ENCODE measurements at regions not wholly inside any gene's neighbourhood (a gene's known extent, or its start where the extent isn't known, plus 50 kb on each side); places are given as distances from the start of the nearest gene placed in this dataset.

DNA sequence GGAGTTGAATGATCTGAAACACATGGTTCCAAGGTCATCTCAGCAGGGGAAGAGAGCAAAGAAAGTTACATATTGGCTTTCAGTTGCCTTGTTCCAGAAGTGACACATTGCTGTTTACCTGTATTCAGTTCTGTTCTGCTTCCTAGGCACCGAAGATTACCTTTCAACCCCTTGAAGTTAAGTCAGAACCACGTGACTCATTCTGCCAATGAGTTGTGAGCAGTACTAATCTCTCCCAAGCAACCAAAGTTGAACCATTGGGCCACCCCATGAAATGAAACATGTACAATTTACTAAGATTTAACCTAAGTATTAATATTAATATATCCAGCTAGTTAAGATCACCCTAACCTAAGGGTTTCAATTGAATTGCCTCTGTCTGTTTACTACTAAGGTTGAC, 439.2 kb upstream of the MAF start:
- H3K9me3 ChIP-seq (ENCODE audit: insufficient read depth, low read length) = no peaks in the 10 kb centered on the region
- no peak for TF ChIP-seq CTCF (IDR thresholded peaks at IDR 0.05; ENCODE audit: insufficient read depth, low read length, poor library complexity, severe bottlenecking)
- no peak for TF ChIP-seq EZH2phosphoT487 (conservative IDR thresholded peaks at IDR 0.05; ENCODE audit: low read length)
- no peaks in the 10 kb centered on the region for H3K79me2 ChIP-seq (ENCODE audit: insufficient read depth, low read length)
- H4K20me1 ChIP-seq (ENCODE audit: low read depth, low read length) = no peaks in the 10 kb centered on the region
- H2AFZ ChIP-seq (ENCODE audit: low read depth, low read length, severe bottlenecking) = no peak overlapping the region
- no peaks in the 10 kb centered on the region for H3K27me3 ChIP-seq (ENCODE audit: low read length)
- H3K4me3 ChIP-seq (ENCODE audit: insufficient read depth, low read length, poor library complexity, severe bottlenecking) = no peak overlapping the region
- H3K27ac ChIP-seq (ENCODE audit: low read depth, low read length) = no peak overlapping the region
- no peak overlapping the region for H3K9ac ChIP-seq (ENCODE audit: low read length)
- no peak overlapping the region for H3K4me2 ChIP-seq (ENCODE audit: low read depth, low read length, poor library complexity, severe bottlenecking)
- no peaks in the 10 kb centered on the region for H3F3A ChIP-seq (ENCODE audit: insufficient read depth)
- H3K36me3 ChIP-seq (ENCODE audit: low read length) = no peaks in the 10 kb centered on the region
- H3K9me2 ChIP-seq (replicated peaks; ENCODE audit: insufficient read depth, low read length) = no peaks in the 10 kb centered on the region

- Histone ChIP-seq H3K9ac (ENCODE audit: low read length) (no peak overlapping the region), H3K4me3 (ENCODE audit: insufficient read depth, low read length, poor library complexity, severe bottlenecking) (no peak overlapping the region), H3K4me2 (ENCODE audit: low read depth, low read length, poor library complexity, severe bottlenecking) (no peak overlapping the region), H3K36me3 (ENCODE audit: low read length) (no peaks in the 10 kb centered on the region), H3F3A (ENCODE audit: insufficient read depth) (no peaks in the 10 kb centered on the region), H4K20me1 (ENCODE audit: low read depth, low read length) (no peaks in the 10 kb centered on the region), H3K9me3 (ENCODE audit: insufficient read depth, low read length) (no peaks in the 10 kb centered on the region), H3K9me2 (replicated peaks; ENCODE audit: insufficient read depth, low read length) (no peaks in the 10 kb centered on the region), H3K27me3 (ENCODE audit: low read length) (no peaks in the 10 kb centered on the region), H3K79me2 (ENCODE audit: insufficient read depth, low read length) (no peaks in the 10 kb centered on the region), H3K27ac (ENCODE audit: low read depth, low read length) (no peak overlapping the region), H2AFZ (ENCODE audit: low read depth, low read length, severe bottlenecking) (no peak overlapping the region)
- TF ChIP-seq EZH2phosphoT487 (conservative IDR thresholded peaks at IDR 0.05; ENCODE audit: low read length) (no peak), CTCF (IDR thresholded peaks at IDR 0.05; ENCODE audit: insufficient read depth, low read length, poor library complexity, severe bottlenecking) (no peak)
Measured at GRCh38 chr16:80038566-80038965, 438.0 kb upstream of the MAF start.

DNA sequence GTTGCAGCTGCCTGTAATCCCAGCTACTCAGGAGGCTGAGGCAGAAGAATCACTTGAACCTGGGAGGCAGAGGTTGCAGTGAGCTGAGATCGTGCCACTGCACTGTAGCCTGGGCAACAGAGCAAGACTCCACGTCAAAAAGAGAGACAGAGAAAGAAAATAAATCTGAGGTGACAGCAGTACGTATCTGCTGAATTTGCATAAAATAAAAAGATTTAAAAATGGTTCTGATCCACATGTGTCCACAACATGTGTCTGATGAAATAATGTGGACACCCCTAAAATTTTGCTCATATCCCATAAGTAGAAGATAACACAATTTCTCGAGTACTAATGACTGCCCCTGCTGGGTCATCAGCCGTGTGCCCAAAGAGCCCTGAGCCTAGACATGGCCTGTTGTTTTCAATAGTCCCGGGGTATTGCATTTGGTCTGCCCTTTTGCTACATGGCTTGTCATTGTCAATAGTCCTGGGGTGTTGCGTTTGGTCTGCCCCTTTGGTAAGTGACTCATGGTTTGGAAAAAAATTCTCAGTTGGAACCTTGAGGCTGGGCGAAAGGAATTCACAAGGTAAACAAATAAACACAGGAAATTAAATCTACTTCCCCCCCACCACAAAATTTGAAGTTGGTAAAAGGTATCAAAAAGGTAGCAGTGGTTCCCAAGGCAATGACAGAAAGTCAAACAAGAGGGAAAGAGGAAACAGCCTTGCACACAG, 434.6 kb upstream of the MAF start:
- TF ChIP-seq EZH2phosphoT487 (conservative IDR thresholded peaks at IDR 0.05; ENCODE audit: low read length) = no peak
- no peak overlapping the region for H3K4me3 ChIP-seq (ENCODE audit: insufficient read depth, low read length, poor library complexity, severe bottlenecking)
- no peaks in the 10 kb centered on the region for H3K9me2 ChIP-seq (replicated peaks; ENCODE audit: insufficient read depth, low read length)
- H3K9ac ChIP-seq (ENCODE audit: low read length) = no peak overlapping the region
- H3K27ac ChIP-seq (ENCODE audit: low read depth, low read length) = no peak overlapping the region
- no peaks in the 10 kb centered on the region for H3F3A ChIP-seq (ENCODE audit: insufficient read depth)
- H2AFZ ChIP-seq (ENCODE audit: low read depth, low read length, severe bottlenecking) = no peak overlapping the region
- H4K20me1 ChIP-seq (ENCODE audit: low read depth, low read length) = no peaks in the 10 kb centered on the region
- H3K79me2 ChIP-seq (ENCODE audit: insufficient read depth, low read length) = no peaks in the 10 kb centered on the region
- no peaks in the 10 kb centered on the region for H3K27me3 ChIP-seq (ENCODE audit: low read length)
- no peak overlapping the region for H3K4me2 ChIP-seq (ENCODE audit: low read depth, low read length, poor library complexity, severe bottlenecking)
- H3K36me3 ChIP-seq (ENCODE audit: low read length) = no peaks in the 10 kb centered on the region
- no peaks in the 10 kb centered on the region for H3K9me3 ChIP-seq (ENCODE audit: insufficient read depth, low read length)

DNA sequence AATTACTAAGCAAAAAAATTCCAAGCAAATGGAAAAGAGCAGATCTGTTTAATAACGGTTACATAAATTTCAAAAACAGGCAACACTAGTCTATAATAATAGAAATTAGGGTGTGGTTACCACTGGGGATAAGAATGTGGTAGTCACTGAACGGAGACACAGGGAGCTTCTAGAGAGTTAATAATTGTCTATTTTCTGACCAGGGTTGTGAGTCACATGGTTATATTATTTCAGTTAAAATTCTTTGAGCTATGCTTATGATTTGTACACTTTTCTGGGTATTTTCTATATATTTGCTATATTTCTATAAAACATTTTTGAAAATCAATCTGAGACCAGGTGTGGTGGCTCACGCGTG, 433.9 kb upstream of the MAF start:
- Histone ChIP-seq H4K20me1 (ENCODE audit: low read depth, low read length) (no peaks in the 10 kb centered on the region), H3K4me2 (ENCODE audit: low read depth, low read length, poor library complexity, severe bottlenecking) (no peak overlapping the region), H3K9ac (ENCODE audit: low read length) (no peak overlapping the region), H3K9me2 (replicated peaks; ENCODE audit: insufficient read depth, low read length) (no peaks in the 10 kb centered on the region), H3K27me3 (ENCODE audit: low read length) (no peaks in the 10 kb centered on the region), H3K79me2 (ENCODE audit: insufficient read depth, low read length) (no peaks in the 10 kb centered on the region), H3K4me3 (ENCODE audit: insufficient read depth, low read length, poor library complexity, severe bottlenecking) (no peak overlapping the region), H2AFZ (ENCODE audit: low read depth, low read length, severe bottlenecking) (no peak overlapping the region), H3F3A (ENCODE audit: insufficient read depth) (no peaks in the 10 kb centered on the region), H3K36me3 (ENCODE audit: low read length) (no peaks in the 10 kb centered on the region), H3K9me3 (ENCODE audit: insufficient read depth, low read length) (no peaks in the 10 kb centered on the region), H3K27ac (ENCODE audit: low read depth, low read length) (no peak overlapping the region)
- no peak for TF ChIP-seq EZH2phosphoT487 (conservative IDR thresholded peaks at IDR 0.05; ENCODE audit: low read length)
- TF ChIP-seq CTCF (IDR thresholded peaks at IDR 0.05; ENCODE audit: insufficient read depth, low read length, poor library complexity, severe bottlenecking) = no peak

Measured in SU-DHL-6 (cell line).